Uterus (tissue), 2 donors: ENCODE measurements at regions not wholly inside any gene's neighbourhood (a gene's known extent, or its start where the extent isn't known, plus 50 kb on each side); places are given as distances from the start of the nearest gene placed in this dataset.
"Not testable (repeated sequence)": the region's sequence is repeated elsewhere in the genome, so short reads cannot be mapped to it uniquely, and the experiment has no call there.

Source experiments
- POLR2A ChIP-seq, 2 donors: fragments of 450-650 bp; IDR thresholded peaks; one replicate each; pipeline ENCODE4 v1.6.1; 2016; ENCODE audit warnings: antibody characterized with exemption in 2 of 2, mild to moderate bottlenecking in 1 of 2, moderate library complexity in 1 of 2
- TF ChIP-seq, protein P1 (sequence below), 4 experiments: fragments of 200-600 bp in 2 of 4; fragments of 450-650 bp in 2 of 4; sonication (generic) in 2 of 4; IDR thresholded peaks; one replicate each; pipeline ENCODE4 v1.5.1; 2016 to 2019; ENCODE audit warnings: antibody characterized with exemption in 4 of 4, mild to moderate bottlenecking in 2 of 4, moderate library complexity in 1 of 4

DNA sequence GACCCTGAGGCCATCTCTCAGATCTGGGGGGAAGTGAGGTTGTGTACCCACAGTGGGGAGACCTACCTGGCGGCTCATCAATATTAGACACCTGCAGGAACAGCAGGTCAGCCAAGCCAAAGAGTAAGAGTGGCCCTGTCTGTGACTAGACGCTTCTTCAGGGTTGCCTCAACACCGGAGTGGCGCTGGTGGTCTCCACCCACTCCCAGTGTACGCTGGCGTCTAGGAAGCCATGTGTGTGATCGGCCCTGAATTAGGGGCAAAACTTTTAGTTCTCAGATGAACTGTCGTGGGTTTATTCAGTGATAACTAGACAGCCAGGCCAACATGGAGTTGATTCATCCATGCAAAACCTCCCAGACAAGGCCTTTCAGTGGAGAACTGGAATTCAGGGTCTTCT lies 229.3 kb upstream of the PLGLB2 start:
- TF ChIP-seq, protein P1, sequence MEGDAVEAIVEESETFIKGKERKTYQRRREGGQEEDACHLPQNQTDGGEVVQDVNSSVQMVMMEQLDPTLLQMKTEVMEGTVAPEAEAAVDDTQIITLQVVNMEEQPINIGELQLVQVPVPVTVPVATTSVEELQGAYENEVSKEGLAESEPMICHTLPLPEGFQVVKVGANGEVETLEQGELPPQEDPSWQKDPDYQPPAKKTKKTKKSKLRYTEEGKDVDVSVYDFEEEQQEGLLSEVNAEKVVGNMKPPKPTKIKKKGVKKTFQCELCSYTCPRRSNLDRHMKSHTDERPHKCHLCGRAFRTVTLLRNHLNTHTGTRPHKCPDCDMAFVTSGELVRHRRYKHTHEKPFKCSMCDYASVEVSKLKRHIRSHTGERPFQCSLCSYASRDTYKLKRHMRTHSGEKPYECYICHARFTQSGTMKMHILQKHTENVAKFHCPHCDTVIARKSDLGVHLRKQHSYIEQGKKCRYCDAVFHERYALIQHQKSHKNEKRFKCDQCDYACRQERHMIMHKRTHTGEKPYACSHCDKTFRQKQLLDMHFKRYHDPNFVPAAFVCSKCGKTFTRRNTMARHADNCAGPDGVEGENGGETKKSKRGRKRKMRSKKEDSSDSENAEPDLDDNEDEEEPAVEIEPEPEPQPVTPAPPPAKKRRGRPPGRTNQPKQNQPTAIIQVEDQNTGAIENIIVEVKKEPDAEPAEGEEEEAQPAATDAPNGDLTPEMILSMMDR (IDR thresholded peaks at IDR 0.05) = not testable (repeated sequence)
- not testable (repeated sequence) for TF ChIP-seq POLR2A (IDR thresholded peaks at IDR 0.05)
